Ishikawa (cell line): ENCODE measurements at regions not wholly inside any gene's neighbourhood (a gene's known extent, or its start where the extent isn't known, plus 50 kb on each side); places are given as distances from the start of the nearest gene placed in this dataset.

Experiments used
- CEBPB ChIP-seq: IDR thresholded peaks from 2 replicates; pipeline ENCODE4 v1.6.1; 2012
- CREB1 ChIP-seq: IDR thresholded peaks from 2 replicates; pipeline ENCODE4 v1.6.1; 2012; ENCODE audit warnings: low read depth
- EGR1 ChIP-seq: IDR thresholded peaks from 2 replicates; pipeline ENCODE4 v1.6.1; 2012
- EP300 ChIP-seq: IDR thresholded peaks from 2 replicates; pipeline ENCODE4 v1.6.1; 2012; ENCODE audit warnings: borderline replicate concordance
- FOXM1 ChIP-seq: IDR thresholded peaks from 2 replicates; pipeline ENCODE4 v1.6.1; 2012; ENCODE audit warnings: low read depth, borderline replicate concordance
- NFIC ChIP-seq: IDR thresholded peaks from 2 replicates; pipeline ENCODE4 v1.6.1; 2012
- RAD21 ChIP-seq: IDR thresholded peaks from 2 replicates; pipeline ENCODE4 v1.6.1; 2012; ENCODE audit warnings: low read depth
- TAF1 ChIP-seq: IDR thresholded peaks from 2 replicates; pipeline ENCODE4 v1.6.1; 2012; ENCODE audit warnings: low read depth, mild to moderate bottlenecking
- TCF12 ChIP-seq: IDR thresholded peaks from 2 replicates; pipeline ENCODE4 v1.6.1; 2012; ENCODE audit warnings: low read depth
- TEAD4 ChIP-seq: IDR thresholded peaks from 2 replicates; pipeline ENCODE4 v1.6.1; 2012
- YY1 ChIP-seq: IDR thresholded peaks from 2 replicates; pipeline ENCODE4 v1.6.1; 2012; ENCODE audit warnings: low read depth
- ZBTB7A ChIP-seq: IDR thresholded peaks from 2 replicates; pipeline ENCODE4 v1.6.1; 2012; ENCODE audit warnings: low read depth
- TF ChIP-seq, protein P1 (sequence below): IDR thresholded peaks from 2 replicates; pipeline ENCODE4 v1.6.1; 2012
- TF ChIP-seq, protein P2 (sequence below): IDR thresholded peaks from 2 replicates; pipeline ENCODE4 v1.6.1; 2012
- TF ChIP-seq, protein P3 (sequence below): IDR thresholded peaks from 2 replicates; pipeline ENCODE4 v1.6.1; 2012; ENCODE audit warnings: low read depth, mild to moderate bottlenecking

DNA sequence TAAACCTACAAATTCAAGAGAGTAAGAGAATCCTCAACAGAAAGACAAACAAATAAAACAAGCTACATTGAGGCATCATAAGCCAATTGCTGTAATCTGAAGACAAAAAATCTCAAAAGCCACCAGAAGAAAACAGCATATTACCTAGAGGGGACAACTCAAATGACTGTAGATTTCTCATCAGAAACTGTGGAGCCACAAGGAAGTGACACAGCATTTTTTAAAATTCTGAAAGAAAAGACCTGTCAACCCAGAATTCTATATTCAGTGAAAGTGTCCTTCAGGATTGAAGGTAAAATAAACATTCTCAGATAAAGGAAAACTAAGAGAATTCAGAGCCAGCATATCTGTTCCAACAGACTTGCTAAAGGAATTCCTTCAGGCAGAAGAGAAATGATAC lies 147.8 kb upstream of the DHRS4 start:
- TF ChIP-seq, protein P1, sequence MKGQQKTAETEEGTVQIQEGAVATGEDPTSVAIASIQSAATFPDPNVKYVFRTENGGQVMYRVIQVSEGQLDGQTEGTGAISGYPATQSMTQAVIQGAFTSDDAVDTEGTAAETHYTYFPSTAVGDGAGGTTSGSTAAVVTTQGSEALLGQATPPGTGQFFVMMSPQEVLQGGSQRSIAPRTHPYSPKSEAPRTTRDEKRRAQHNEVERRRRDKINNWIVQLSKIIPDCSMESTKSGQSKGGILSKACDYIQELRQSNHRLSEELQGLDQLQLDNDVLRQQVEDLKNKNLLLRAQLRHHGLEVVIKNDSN: no peak
- no peak for TF ChIP-seq EGR1

DNA sequence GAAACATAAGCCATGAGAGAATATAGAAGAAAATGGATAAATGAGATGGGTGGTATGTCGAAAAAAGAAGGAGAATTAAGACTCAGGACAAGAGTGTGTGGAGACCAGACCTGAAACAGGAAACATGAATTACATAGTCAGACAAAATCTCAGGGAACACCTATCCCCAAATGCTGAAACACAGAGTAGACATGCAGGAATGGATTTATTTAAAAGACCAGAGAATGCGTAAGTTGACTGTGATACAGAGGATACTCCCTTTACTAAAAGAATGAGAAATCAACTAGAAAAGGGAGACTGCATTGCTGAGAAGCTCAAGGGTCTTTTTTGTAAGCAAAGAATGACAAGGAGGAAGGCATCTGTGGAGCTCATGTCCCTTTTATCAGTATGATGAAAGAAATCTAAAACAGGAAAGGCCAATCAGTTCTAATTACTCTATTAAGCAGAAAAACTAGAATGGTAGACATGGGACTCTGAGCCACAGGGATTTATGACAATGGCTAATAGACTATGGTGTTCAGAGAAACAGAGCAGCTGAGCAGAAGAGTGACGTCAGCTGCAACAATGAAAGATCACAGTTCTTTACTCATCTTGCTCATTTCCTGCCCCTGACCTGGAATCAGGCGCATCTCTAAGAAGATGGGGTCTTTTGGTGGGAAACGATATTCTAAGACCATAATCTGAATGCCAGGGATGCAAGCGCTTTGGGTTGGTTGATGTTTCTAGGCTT lies 138.9 kb upstream of the DHRS4 start:
- TF ChIP-seq RAD21 (no peak), FOXM1 (no peak), NFIC (no peak), YY1 (no peak), EP300 (no peak), CREB1 (no peak), EGR1 (no peak)
- TF ChIP-seq, protein P2, sequence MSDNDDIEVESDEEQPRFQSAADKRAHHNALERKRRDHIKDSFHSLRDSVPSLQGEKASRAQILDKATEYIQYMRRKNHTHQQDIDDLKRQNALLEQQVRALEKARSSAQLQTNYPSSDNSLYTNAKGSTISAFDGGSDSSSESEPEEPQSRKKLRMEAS: no peak
- TF ChIP-seq, protein P1: no peak
- TF ChIP-seq, protein P3, sequence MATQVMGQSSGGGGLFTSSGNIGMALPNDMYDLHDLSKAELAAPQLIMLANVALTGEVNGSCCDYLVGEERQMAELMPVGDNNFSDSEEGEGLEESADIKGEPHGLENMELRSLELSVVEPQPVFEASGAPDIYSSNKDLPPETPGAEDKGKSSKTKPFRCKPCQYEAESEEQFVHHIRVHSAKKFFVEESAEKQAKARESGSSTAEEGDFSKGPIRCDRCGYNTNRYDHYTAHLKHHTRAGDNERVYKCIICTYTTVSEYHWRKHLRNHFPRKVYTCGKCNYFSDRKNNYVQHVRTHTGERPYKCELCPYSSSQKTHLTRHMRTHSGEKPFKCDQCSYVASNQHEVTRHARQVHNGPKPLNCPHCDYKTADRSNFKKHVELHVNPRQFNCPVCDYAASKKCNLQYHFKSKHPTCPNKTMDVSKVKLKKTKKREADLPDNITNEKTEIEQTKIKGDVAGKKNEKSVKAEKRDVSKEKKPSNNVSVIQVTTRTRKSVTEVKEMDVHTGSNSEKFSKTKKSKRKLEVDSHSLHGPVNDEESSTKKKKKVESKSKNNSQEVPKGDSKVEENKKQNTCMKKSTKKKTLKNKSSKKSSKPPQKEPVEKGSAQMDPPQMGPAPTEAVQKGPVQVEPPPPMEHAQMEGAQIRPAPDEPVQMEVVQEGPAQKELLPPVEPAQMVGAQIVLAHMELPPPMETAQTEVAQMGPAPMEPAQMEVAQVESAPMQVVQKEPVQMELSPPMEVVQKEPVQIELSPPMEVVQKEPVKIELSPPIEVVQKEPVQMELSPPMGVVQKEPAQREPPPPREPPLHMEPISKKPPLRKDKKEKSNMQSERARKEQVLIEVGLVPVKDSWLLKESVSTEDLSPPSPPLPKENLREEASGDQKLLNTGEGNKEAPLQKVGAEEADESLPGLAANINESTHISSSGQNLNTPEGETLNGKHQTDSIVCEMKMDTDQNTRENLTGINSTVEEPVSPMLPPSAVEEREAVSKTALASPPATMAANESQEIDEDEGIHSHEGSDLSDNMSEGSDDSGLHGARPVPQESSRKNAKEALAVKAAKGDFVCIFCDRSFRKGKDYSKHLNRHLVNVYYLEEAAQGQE: no peak

DNA sequence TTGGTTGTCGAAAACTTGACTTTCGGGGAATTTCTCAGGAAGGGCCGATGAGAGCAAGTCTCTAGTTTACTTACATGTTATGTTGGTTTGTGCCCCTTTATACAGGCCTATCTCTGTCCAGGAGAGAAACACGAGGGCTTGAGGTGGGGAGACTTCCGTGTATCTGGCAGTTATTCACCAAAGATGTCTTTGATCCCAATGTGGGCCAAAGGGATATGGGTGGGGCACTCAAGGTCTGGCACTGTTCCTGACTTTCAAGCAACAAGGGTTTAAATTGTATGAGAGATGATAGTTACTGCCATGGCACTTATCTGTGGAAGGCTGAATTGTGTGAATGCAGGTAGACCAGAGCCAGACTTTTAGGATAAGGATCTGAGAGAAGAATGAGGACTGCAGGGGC lies 137.2 kb upstream of the DHRS4 start:
- TF ChIP-seq CEBPB: no peak

DNA sequence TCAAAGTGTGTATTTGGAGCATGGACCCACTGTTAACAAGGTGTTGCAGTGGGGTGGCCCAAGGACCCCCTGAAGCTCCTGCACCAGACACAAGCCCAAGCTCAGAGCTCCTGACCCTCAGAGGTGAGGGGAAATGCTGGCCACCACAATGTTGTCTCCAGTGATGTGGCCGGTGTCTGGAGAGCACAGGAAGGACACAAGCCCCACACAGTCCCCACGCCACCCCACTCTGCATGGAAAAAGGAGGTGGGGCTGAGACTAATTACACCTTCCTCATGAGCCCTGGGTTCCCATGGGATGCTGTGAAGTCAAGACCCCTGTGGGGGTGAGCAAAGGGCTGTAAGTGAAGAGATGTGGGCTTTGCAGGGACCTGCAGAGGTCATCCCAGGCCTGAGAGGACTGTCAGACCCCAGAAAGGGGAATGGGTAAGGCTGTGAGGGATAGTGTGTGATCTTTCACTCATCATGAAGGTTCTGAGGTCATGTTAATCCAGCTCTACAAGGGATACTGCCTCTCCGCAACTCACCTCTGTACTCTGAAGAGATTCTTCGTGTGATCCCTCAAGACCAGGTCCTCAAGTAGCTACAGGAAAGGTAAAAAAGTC lies 136.3 kb upstream of the DHRS4 start:
- TF ChIP-seq RAD21: no peak
- no peak for TF ChIP-seq EP300
- no peak for TF ChIP-seq TEAD4
- TF ChIP-seq CREB1: no peak
- TF ChIP-seq FOXM1: no peak
- no peak for TF ChIP-seq TCF12
- no peak for TF ChIP-seq EGR1
- TF ChIP-seq, protein P1: no peak
- TF ChIP-seq, protein P2: no peak
- TF ChIP-seq CEBPB: no peak
- TF ChIP-seq ZBTB7A: no peak
- TF ChIP-seq, protein P3: no peak
- no peak for TF ChIP-seq TAF1
- TF ChIP-seq YY1: no peak
- TF ChIP-seq NFIC: no peak

DNA sequence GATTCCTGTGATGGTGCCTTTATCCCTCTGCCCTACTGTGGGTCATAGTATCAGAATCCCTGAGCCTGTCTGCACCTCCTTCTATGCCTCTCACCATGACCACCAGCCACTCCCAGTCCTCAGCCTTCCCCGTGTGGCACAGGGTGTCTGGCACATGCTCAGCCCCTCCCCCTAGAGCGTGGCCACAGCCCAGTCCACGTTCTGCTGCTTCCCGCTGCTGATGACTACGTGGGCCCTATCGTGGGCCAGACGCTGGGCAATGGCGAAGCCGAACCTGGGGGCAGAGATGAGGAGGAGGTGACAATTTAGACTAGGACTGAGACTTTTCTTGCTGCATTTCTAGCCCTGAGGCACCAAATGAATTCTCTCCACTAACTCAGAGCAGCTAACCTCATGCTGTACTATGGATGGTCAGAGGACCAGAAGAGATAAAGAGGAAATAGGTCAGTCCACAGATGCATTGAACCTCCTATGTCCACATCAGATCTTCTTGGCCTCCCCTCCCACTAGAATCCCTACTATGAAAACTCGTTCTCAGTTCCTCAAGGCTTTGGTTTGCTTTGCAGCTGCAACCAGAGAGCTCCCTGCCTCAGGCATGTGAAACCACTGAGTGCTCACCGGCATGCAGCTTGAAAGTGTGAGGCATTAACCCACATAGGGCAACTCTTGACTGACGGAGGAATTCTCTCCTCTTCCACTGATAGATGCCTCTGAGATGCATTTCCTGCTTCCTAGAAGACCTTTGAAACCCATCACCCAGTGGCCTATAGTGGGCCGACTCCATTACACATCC lies 126.3 kb upstream of the DHRS4 start:
- TF ChIP-seq RAD21 (no peak), CREB1 (no peak), CEBPB (no peak), NFIC (no peak), ZBTB7A (no peak), TCF12 (no peak), TAF1 (no peak), YY1 (no peak), FOXM1 (no peak), EGR1 (no peak), TEAD4 (no peak), EP300 (no peak)
- TF ChIP-seq, protein P2: no peak
- TF ChIP-seq, protein P1: no peak
- TF ChIP-seq, protein P3: no peak
